ENCODE measurements at regions not wholly inside any gene's neighbourhood (a gene's known extent, or its start where the extent isn't known, plus 50 kb on each side); places are given as distances from the start of the nearest gene placed in this dataset.
"Not testable (repeated sequence)": the region's sequence is repeated elsewhere in the genome, so short reads cannot be mapped to it uniquely, and the experiment has no call there.

- no peak for DNase-seq
These were observed 100.1 kb upstream of the PRSS3 start for GRCh38 chr9:33695299-33695698.

- DNase-seq = no peak
These were observed 99.5 kb upstream of the PRSS3 start for GRCh38 chr9:33695856-33696255.

- no peak for DNase-seq
These were observed 98.2 kb upstream of the PRSS3 start for GRCh38 chr9:33697171-33697570.

- DNase-seq = no peak
These were observed 97.1 kb upstream of the PRSS3 start for GRCh38 chr9:33698267-33698666.

GRCh38 chr9:33700940-33701339, 94.4 kb upstream of the PRSS3 start:
- DNase-seq = not testable (repeated sequence)

- DNase-seq = no peak
These were observed 91.8 kb upstream of the PRSS3 start for GRCh38 chr9:33703430-33704102.

GRCh38 chr9:33705440-33705839, 89.9 kb upstream of the PRSS3 start:
- not testable (repeated sequence) for DNase-seq

- no peak for DNase-seq
These were observed 86.9 kb upstream of the PRSS3 start for GRCh38 chr9:33708441-33708840.

GRCh38 chr9:33709269-33709668, 86.1 kb upstream of the PRSS3 start:
- no peak for DNase-seq

GRCh38 chr9:33711418-33711817, 83.9 kb upstream of the PRSS3 start:
- DNase-seq = not testable (repeated sequence)

GRCh38 chr9:33714989-33715388, 80.4 kb upstream of the PRSS3 start:
- DNase-seq = no peak

- no peak for DNase-seq
These were observed 76.4 kb upstream of the PRSS3 start for GRCh38 chr9:33718987-33719386.

GRCh38 chr9:33719581-33720374, 75.6 kb upstream of the PRSS3 start:
- no peak for DNase-seq

GRCh38 chr9:33721674-33722358, 73.5 kb upstream of the PRSS3 start:
- DNase-seq = peak; percentile 13

- no peak for DNase-seq
These were observed 73.0 kb upstream of the PRSS3 start for GRCh38 chr9:33722359-33722675.

GRCh38 chr9:33728613-33729012, 66.7 kb upstream of the PRSS3 start:
- DNase-seq = no peak

- DNase-seq = no peak
These were observed 64.2 kb upstream of the PRSS3 start for GRCh38 chr9:33731142-33731541.

GRCh38 chr9:33731625-33732024, 63.7 kb upstream of the PRSS3 start:
- DNase-seq = no peak

GRCh38 chr9:33734247-33734940, 61.0 kb upstream of the PRSS3 start:
- not testable (repeated sequence) for DNase-seq

GRCh38 chr9:33734941-33735835, 60.2 kb upstream of the PRSS3 start:
- DNase-seq = not testable (repeated sequence)

- no peak for DNase-seq
These were observed 57.4 kb upstream of the PRSS3 start for GRCh38 chr9:33737811-33738606.
